ENCODE measurements at regions not wholly inside any gene's neighbourhood (a gene's known extent, or its start where the extent isn't known, plus 50 kb on each side); places are given as distances from the start of the nearest gene placed in this dataset.

DNA sequence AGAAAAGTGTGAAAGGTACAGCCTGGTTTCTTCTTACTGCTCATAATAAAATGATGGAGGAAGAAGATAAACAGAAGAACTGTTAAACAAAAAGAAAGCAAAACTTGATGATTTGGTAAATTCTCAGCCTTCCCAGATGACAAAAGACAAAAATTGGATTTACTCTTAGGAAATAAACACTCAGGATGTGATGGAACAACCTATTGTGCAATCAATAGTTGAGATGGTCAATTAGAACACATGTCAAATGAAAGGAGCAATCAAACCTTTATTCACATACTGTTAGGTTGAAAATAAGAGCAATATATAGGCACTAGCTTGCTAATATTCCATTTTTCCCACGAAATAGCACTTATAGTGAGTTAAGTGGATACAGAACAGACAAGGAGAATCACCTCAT, 1174.0 kb upstream of the SLC39A10 start (continued):
- TF ChIP-seq, protein P1, sequence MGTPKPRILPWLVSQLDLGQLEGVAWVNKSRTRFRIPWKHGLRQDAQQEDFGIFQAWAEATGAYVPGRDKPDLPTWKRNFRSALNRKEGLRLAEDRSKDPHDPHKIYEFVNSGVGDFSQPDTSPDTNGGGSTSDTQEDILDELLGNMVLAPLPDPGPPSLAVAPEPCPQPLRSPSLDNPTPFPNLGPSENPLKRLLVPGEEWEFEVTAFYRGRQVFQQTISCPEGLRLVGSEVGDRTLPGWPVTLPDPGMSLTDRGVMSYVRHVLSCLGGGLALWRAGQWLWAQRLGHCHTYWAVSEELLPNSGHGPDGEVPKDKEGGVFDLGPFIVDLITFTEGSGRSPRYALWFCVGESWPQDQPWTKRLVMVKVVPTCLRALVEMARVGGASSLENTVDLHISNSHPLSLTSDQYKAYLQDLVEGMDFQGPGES (IDR thresholded peaks at IDR 0.05; ENCODE audit: low read depth, low read length) = no peak
- TF ChIP-seq ELF1 (IDR thresholded peaks at IDR 0.05) = no peak

DNA sequence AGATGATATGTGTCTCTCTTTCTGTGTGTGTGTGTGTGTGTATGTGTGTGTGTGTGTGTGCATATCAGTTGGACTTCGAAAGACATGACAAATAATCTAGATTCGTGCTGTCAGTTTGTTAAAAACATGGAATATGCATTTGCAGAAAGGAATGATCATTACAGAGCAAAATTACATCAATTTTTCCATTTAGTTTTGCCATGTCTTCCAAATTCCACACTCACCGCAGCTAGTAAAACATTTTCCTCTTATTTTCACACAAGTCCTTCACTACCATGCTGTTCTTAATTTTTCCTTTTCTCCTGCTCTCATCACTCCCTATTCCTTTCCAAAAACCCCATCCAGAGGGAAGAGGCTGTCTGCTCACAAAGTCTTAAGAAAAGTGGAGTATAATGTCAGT, 1191.4 kb upstream of the SLC39A10 start:
- Histone ChIP-seq H3K4me1 (ENCODE audit: control insufficient read depth in 1 of 2, insufficient read depth in 2 of 2, low read depth in 1 of 2, low read length in 1 of 2) (no peaks in the 10 kb centered on the region), H3K9me3 (no peaks in the 10 kb centered on the region), H3K36me3 (replicated peaks in 1 of 2; ENCODE audit: control insufficient read depth in 1 of 2, insufficient read depth in 2 of 2, low read length in 1 of 2) (no peaks in the 10 kb centered on the region), H2AFZ (ENCODE audit: low read depth) (no peak overlapping the region; the same call in 1 of the 2 replicates), H3K9ac (no peak overlapping the region), H4K20me1 (ENCODE audit: insufficient read depth) (no peaks in the 10 kb centered on the region), H3K4me2 (no peak overlapping the region), H3K4me3 (ENCODE audit: low read depth in 2 of 2, low read length in 1 of 2) (no peak overlapping the region), H3K27ac (ENCODE audit: low read depth in 2 of 2, low read length in 1 of 2) (no peak overlapping the region), H3K9me2 (no peaks in the 10 kb centered on the region), H3F3A (replicated peaks; ENCODE audit: insufficient read depth) (no peaks in the 10 kb centered on the region), H3K27me3 (ENCODE audit: insufficient read depth) (no peaks in the 10 kb centered on the region), H3K79me2 (ENCODE audit: insufficient read depth) (no peaks in the 10 kb centered on the region; the same call in 1 of the 2 replicates)
- ChIA-PET POLR2A (no interaction called here), CTCF (no interaction called here)
- DNase-seq = no peak
- TF ChIP-seq GATA2 (CRISPR knock-in tag; IDR thresholded peaks at IDR 0.05) = no peak
- TF ChIP-seq, protein P1 (IDR thresholded peaks at IDR 0.05; ENCODE audit: low read depth, low read length) = no peak
- no peak for TF ChIP-seq TCF12 (IDR thresholded peaks at IDR 0.05)
- no peak for TF ChIP-seq RCOR1 (IDR thresholded peaks at IDR 0.05; ENCODE audit: low read length)
- TF ChIP-seq FOXJ3 (CRISPR knock-in tag; IDR thresholded peaks at IDR 0.05) = no peak
- TF ChIP-seq TEAD4 (IDR thresholded peaks at IDR 0.05; ENCODE audit: borderline replicate concordance, insufficient read depth) = no peak
- TF ChIP-seq, protein P2, sequence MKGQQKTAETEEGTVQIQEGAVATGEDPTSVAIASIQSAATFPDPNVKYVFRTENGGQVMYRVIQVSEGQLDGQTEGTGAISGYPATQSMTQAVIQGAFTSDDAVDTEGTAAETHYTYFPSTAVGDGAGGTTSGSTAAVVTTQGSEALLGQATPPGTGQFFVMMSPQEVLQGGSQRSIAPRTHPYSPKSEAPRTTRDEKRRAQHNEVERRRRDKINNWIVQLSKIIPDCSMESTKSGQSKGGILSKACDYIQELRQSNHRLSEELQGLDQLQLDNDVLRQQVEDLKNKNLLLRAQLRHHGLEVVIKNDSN (IDR thresholded peaks at IDR 0.05; ENCODE audit: borderline replicate concordance, low read depth) = no peak
- TF ChIP-seq RXRA (IDR thresholded peaks at IDR 0.05; ENCODE audit: borderline replicate concordance, low read depth) = no peak
- no peak for TF ChIP-seq JUND (IDR thresholded peaks at IDR 0.05)
- TF ChIP-seq, protein P3, sequence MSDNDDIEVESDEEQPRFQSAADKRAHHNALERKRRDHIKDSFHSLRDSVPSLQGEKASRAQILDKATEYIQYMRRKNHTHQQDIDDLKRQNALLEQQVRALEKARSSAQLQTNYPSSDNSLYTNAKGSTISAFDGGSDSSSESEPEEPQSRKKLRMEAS (IDR thresholded peaks at IDR 0.05; ENCODE audit: low read depth) = no peak
- TF ChIP-seq, protein P4, sequence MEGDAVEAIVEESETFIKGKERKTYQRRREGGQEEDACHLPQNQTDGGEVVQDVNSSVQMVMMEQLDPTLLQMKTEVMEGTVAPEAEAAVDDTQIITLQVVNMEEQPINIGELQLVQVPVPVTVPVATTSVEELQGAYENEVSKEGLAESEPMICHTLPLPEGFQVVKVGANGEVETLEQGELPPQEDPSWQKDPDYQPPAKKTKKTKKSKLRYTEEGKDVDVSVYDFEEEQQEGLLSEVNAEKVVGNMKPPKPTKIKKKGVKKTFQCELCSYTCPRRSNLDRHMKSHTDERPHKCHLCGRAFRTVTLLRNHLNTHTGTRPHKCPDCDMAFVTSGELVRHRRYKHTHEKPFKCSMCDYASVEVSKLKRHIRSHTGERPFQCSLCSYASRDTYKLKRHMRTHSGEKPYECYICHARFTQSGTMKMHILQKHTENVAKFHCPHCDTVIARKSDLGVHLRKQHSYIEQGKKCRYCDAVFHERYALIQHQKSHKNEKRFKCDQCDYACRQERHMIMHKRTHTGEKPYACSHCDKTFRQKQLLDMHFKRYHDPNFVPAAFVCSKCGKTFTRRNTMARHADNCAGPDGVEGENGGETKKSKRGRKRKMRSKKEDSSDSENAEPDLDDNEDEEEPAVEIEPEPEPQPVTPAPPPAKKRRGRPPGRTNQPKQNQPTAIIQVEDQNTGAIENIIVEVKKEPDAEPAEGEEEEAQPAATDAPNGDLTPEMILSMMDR (IDR thresholded peaks at IDR 0.05) = no peak
- no peak for TF ChIP-seq FOXM1 (IDR thresholded peaks at IDR 0.05; ENCODE audit: low read depth)
- WGBS (ENCODE audit: low lambda C conversion rate) = 5% methylated on average over 3 of the region's 3 CpGs
